Small intestine (tissue), 7 donors: ENCODE measurements at regions not wholly inside any gene's neighbourhood (a gene's known extent, or its start where the extent isn't known, plus 50 kb on each side); places are given as distances from the start of the nearest gene placed in this dataset.

Source experiments
- DNase-seq, 2 donors: peaks; one replicate each; pipeline versions ENCODE4 v3.0.0 to v3.0.0-alpha.2; 2013
- FAIRE-seq: peaks from 2 replicates; lab custom pipeline; 2012; peaks lifted over from hg19 to GRCh38; lab: Jason Lieb, UNC
- H3K27ac ChIP-seq, 3 donors: one replicate each; pipeline ENCODE4 v1.5.1; 2013; ENCODE audit warnings: low read length in 2 of 3, mild to moderate bottlenecking in 2 of 3, control low read depth in 1 of 3, inconsistent platforms in 1 of 3, low read depth in 1 of 3, moderate library complexity in 1 of 3
- H3K27me3 ChIP-seq, 3 donors: one replicate each; pipeline ENCODE4 v1.6.1; 2013; ENCODE audit warnings: low read length in 3 of 3, inconsistent platforms in 1 of 3; ENCODE audit not compliant: control insufficient read depth in 3 of 3, insufficient read depth in 3 of 3
- H3K36me3 ChIP-seq, 3 donors: one replicate each; pipeline ENCODE4 v1.6.1; 2013; ENCODE audit warnings: low read length in 3 of 3, inconsistent platforms in 1 of 3, low read depth in 1 of 3, mild to moderate bottlenecking in 1 of 3, moderate library complexity in 1 of 3; ENCODE audit not compliant: control insufficient read depth in 3 of 3, insufficient read depth in 2 of 3
- H3K4me1 ChIP-seq, 3 donors: one replicate each; pipeline ENCODE4 v1.6.1; 2013; ENCODE audit warnings: low read length in 2 of 3, inconsistent platforms in 1 of 3, low read depth in 1 of 3, mild to moderate bottlenecking in 1 of 3, moderate library complexity in 1 of 3; ENCODE audit not compliant: control insufficient read depth in 3 of 3, insufficient read depth in 2 of 3
- H3K4me3 ChIP-seq, 3 donors: one replicate each; pipeline ENCODE4 v1.5.1; 2013; ENCODE audit warnings: low read length in 3 of 3, control low read depth in 1 of 3, inconsistent platforms in 1 of 3, low read depth in 1 of 3, mild to moderate bottlenecking in 1 of 3, moderate library complexity in 1 of 3
- H3K9me3 ChIP-seq, 2 donors: one replicate each; pipeline ENCODE4 v1.6.1; 2013; ENCODE audit warnings: low read depth in 1 of 2, low read length in 1 of 2; ENCODE audit not compliant: control insufficient read depth in 2 of 2, insufficient read depth in 1 of 2
- WGBS, 3 donors: extraction: QIAGEN DNeasy Blood & Tissue Kit; methylation state at CpG; one replicate each; pipeline ENCODE4 v1.1.7; 2013; 5-methylcytosine and 5-hydroxymethylcytosine counted together
- donor health status: healthy with polysubstance abuse.
- donor health status: control.
- donor health status: control.
- donor health status: Bipolar disorder and iron deficiency.
- donor health status: healthy.

GRCh38 chr16:35569413-35569812, 2110.0 kb downstream of the TP53TG3F start:
- H3K4me3 ChIP-seq, result no peak overlapping the region
- H3K27me3 ChIP-seq, result no peaks in the 10 kb centered on the region
- H3K27ac ChIP-seq, result no peak overlapping the region
- peaks cover 0 to 27% of the 10 kb centered on the region in 2 donors for H3K9me3 ChIP-seq
- no peak for FAIRE-seq
- DNase-seq, result no peak
- no peaks in the 10 kb centered on the region for H3K36me3 ChIP-seq
- H3K4me1 ChIP-seq, result no peaks in the 10 kb centered on the region

- no peak for FAIRE-seq
- no peak for DNase-seq
- 36 to 46% (median 40%) methylated on average over 2 of the region's 2 CpGs for WGBS, 3 donors
- Histone ChIP-seq H3K4me1 (no peaks in the 10 kb centered on the region), H3K27me3 (no peaks in the 10 kb centered on the region), H3K27ac (no peak overlapping the region), H3K4me3 (no peak overlapping the region), H3K36me3 (no peaks in the 10 kb centered on the region), H3K9me3 (peaks cover 0 to 20% of the 10 kb centered on the region in 2 donors)
Measured at GRCh38 chr16:35570946-35571345, 2111.5 kb downstream of the TP53TG3F start.

GRCh38 chr16:35572186-35572585, 2112.8 kb downstream of the TP53TG3F start:
- FAIRE-seq, result no peak
- Histone ChIP-seq H3K9me3 (peaks cover 3 to 25% of the 10 kb centered on the region in 2 donors), H3K4me1 (no peaks in the 10 kb centered on the region)

GRCh38 chr16:35573407-35573806, 2114.0 kb downstream of the TP53TG3F start:
- FAIRE-seq, result no peak
- Histone ChIP-seq H3K4me1 (no peaks in the 10 kb centered on the region), H3K27me3 (no peaks in the 10 kb centered on the region), H3K9me3 (peaks cover 3 to 29% of the 10 kb centered on the region in 2 donors), H3K4me3 (no peak overlapping the region), H3K36me3 (no peaks in the 10 kb centered on the region), H3K27ac (no peak overlapping the region)
- WGBS, 3 donors, result 80 to 89% (median 88%) methylated on average over 12 of the region's 12 CpGs
- no peak for DNase-seq

More at GRCh38 chr16:35572186-35572585, 2112.8 kb downstream of the TP53TG3F start:
- no peak for DNase-seq
- Histone ChIP-seq H3K27me3 (no peaks in the 10 kb centered on the region), H3K36me3 (no peaks in the 10 kb centered on the region), H3K27ac (no peak overlapping the region), H3K4me3 (no peak overlapping the region)
- WGBS, 3 donors, result 27 to 38% (median 35%) methylated on average over 3 of the region's 3 CpGs

GRCh38 chr16:35574011-35574410, 2114.6 kb downstream of the TP53TG3F start:
- H3K36me3 ChIP-seq, result no peaks in the 10 kb centered on the region
- peaks cover 3 to 33% of the 10 kb centered on the region in 2 donors for H3K9me3 ChIP-seq
- no peak overlapping the region for H3K4me3 ChIP-seq
- no peaks in the 10 kb centered on the region for H3K4me1 ChIP-seq
- no peaks in the 10 kb centered on the region for H3K27me3 ChIP-seq
- H3K27ac ChIP-seq, result no peak overlapping the region
- DNase-seq (no peak), FAIRE-seq (no peak)
- WGBS, 3 donors, result 65 to 85% (median 68%) methylated on average over 29 of the region's 29 CpGs

- no peak for DNase-seq
- FAIRE-seq, result no peak
- no peaks in the 10 kb centered on the region for H3K4me1 ChIP-seq
- no peaks in the 10 kb centered on the region for H3K27me3 ChIP-seq
- 64 to 75% (median 71%) methylated on average over 46 to 60 of the region's 60 CpGs for WGBS, 3 donors
- no peak overlapping the region for H3K27ac ChIP-seq
- H3K36me3 ChIP-seq, result no peaks in the 10 kb centered on the region
- no peak overlapping the region for H3K4me3 ChIP-seq
- peaks cover 3 to 30% of the 10 kb centered on the region in 2 donors for H3K9me3 ChIP-seq
Measured at GRCh38 chr16:35574454-35575431, 2115.3 kb downstream of the TP53TG3F start.

- no peak for FAIRE-seq
- H3K27ac ChIP-seq, result no peak overlapping the region
- WGBS, 3 donors, result 77 to 90% (median 84%) methylated on average over 17 of the region's 17 CpGs
- H3K27me3 ChIP-seq, result no peaks in the 10 kb centered on the region
- no peak overlapping the region for H3K4me3 ChIP-seq
- H3K36me3 ChIP-seq, result no peaks in the 10 kb centered on the region
- H3K4me1 ChIP-seq, result no peaks in the 10 kb centered on the region
- H3K9me3 ChIP-seq, result peaks cover 3 to 31% of the 10 kb centered on the region in 2 donors
- DNase-seq, result no peak
Measured at GRCh38 chr16:35575432-35575821, 2116.0 kb downstream of the TP53TG3F start.

- Histone ChIP-seq H3K4me1 (no peaks in the 10 kb centered on the region), H3K27me3 (no peaks in the 10 kb centered on the region), H3K27ac (no peak overlapping the region), H3K9me3 (peaks cover 0 to 6% of the 10 kb centered on the region in 2 donors), H3K4me3 (no peak overlapping the region), H3K36me3 (no peaks in the 10 kb centered on the region)
- 13 to 25% (median 18%) methylated on average over 1 of the region's 1 CpG for WGBS, 3 donors
- FAIRE-seq (no peak), DNase-seq (no peak)
Measured at GRCh38 chr16:35585411-35585810, 2126.0 kb downstream of the TP53TG3F start.
